ENCODE measurements at regions not wholly inside any gene's neighbourhood (a gene's known extent, or its start where the extent isn't known, plus 50 kb on each side); places are given as distances from the start of the nearest gene placed in this dataset.

- TF ChIP-seq CTCF (IDR thresholded peaks at IDR 0.05; ENCODE audit: low read depth, low read length, missing input control) (peak; percentile 65), JUND (IDR thresholded peaks at IDR 0.05) (no peak)
- TF ChIP-seq, protein P1, sequence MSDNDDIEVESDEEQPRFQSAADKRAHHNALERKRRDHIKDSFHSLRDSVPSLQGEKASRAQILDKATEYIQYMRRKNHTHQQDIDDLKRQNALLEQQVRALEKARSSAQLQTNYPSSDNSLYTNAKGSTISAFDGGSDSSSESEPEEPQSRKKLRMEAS (IDR thresholded peaks at IDR 0.05) = no peak
These were observed 182.3 kb downstream of the RDH14 start for GRCh38 chr2:18378020-18378653.

All from liver (tissue), 3 donors.